Smooth muscle cell (in vitro differentiated cells): ENCODE measurements at regions not wholly inside any gene's neighbourhood (a gene's known extent, or its start where the extent isn't known, plus 50 kb on each side); places are given as distances from the start of the nearest gene placed in this dataset.

Experiments
- DNase-seq: peaks from one replicate; lab custom pipeline; 2025; ENCODE audit not compliant: unreplicated experiment; lab: John Stamatoyannopoulos, UW
- H2AFZ ChIP-seq: fragments of 200-600 bp; sonication (generic); 2 replicates; pipeline ENCODE4 v1.6.0; 2016; ENCODE audit warnings: antibody characterized with exemption, low read depth, mild to moderate bottlenecking
- H3F3A ChIP-seq: fragments of 200-600 bp; sonication (generic); 2 replicates; pipeline ENCODE4 v1.6.0; 2017; ENCODE audit warnings: antibody characterized with exemption, low read depth
- H3K27ac ChIP-seq: fragments of 200-600 bp; sonication (generic); 2 replicates; pipeline ENCODE4 v1.5.1; 2016; ENCODE audit warnings: low read depth, mild to moderate bottlenecking
- H3K27me3 ChIP-seq: fragments of 200-600 bp; sonication (generic); 2 replicates; pipeline ENCODE4 v1.6.1; 2016; ENCODE audit warnings: low read depth, mild to moderate bottlenecking
- H3K36me3 ChIP-seq: fragments of 200-600 bp; sonication (generic); 2 replicates; pipeline ENCODE4 v1.5.1; 2016; ENCODE audit warnings: low read depth
- H3K4me1 ChIP-seq: fragments of 200-600 bp; sonication (generic); 2 replicates; pipeline ENCODE4 v1.5.1; 2016; ENCODE audit warnings: low read depth
- H3K4me2 ChIP-seq: fragments of 200-600 bp; sonication (generic); 2 replicates; pipeline ENCODE4 v1.6.0; 2016; ENCODE audit warnings: mild to moderate bottlenecking
- H3K4me3 ChIP-seq: fragments of 200-600 bp; sonication (generic); 2 replicates; pipeline ENCODE4 v1.5.1; 2016; ENCODE audit warnings: mild to moderate bottlenecking
- H3K79me2 ChIP-seq: fragments of 200-600 bp; sonication (generic); 2 replicates; pipeline ENCODE4 v1.6.0; 2016; ENCODE audit warnings: low read depth, mild to moderate bottlenecking
- H3K9ac ChIP-seq: fragments of 200-600 bp; sonication (generic); 2 replicates; pipeline ENCODE4 v1.6.0; 2016; ENCODE audit warnings: low read depth
- H3K9me3 ChIP-seq: fragments of 200-600 bp; sonication (generic); replicated peaks from 2 replicates; pipeline ENCODE4 v1.5.1; 2016; ENCODE audit warnings: low read depth
- H4K20me1 ChIP-seq: fragments of 200-600 bp; sonication (generic); 2 replicates; pipeline ENCODE4 v1.6.0; 2016; ENCODE audit warnings: low read depth
- CTCF ChIP-seq: fragments of 200-600 bp; sonication (generic); IDR thresholded peaks from 2 replicates; pipeline ENCODE4 v1.5.1; 2017; ENCODE audit warnings: borderline replicate concordance, mild to moderate bottlenecking, antibody characterized with exemption; ENCODE audit not compliant: insufficient read depth, poor library complexity, severe bottlenecking
- WGBS: methylation state at CpG from one replicate; pipeline ENCODE4 v1.1.7; 2016; ENCODE audit warnings: low lambda C conversion rate; 5-methylcytosine and 5-hydroxymethylcytosine counted together

DNA sequence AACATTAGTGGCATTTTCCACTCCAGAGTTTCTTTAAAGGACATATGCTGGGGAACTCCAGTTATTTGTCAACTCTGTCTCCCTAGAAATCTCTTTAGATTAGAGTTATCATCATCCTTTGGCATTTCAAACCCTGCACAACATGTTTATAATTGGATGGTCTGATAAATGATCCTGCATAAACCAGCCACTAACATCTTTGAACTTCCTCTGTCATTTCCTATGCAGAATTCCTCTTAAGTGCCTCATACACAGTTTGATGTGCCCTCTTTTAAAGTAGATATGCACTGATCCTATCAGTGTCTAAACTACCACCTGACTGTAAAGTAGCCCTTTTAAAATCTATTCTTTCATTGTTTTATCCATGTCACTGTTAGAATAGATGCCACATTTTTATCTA lies 306.3 kb upstream of the IRAK1BP1 start:
- Histone ChIP-seq H3K4me2 (no peak overlapping the region), H3K27ac (no peak overlapping the region), H3F3A (no peaks in the 10 kb centered on the region), H3K9me3 (peaks cover 4% of the 10 kb centered on the region), H3K4me1 (no peaks in the 10 kb centered on the region), H2AFZ (no peak overlapping the region), H3K4me3 (no peak overlapping the region), H3K79me2 (no peaks in the 10 kb centered on the region), H3K36me3 (no peaks in the 10 kb centered on the region), H4K20me1 (no peaks in the 10 kb centered on the region), H3K9ac (no peak overlapping the region), H3K27me3 (no peaks in the 10 kb centered on the region)
- no peak for DNase-seq
- TF ChIP-seq CTCF: no peak

DNA sequence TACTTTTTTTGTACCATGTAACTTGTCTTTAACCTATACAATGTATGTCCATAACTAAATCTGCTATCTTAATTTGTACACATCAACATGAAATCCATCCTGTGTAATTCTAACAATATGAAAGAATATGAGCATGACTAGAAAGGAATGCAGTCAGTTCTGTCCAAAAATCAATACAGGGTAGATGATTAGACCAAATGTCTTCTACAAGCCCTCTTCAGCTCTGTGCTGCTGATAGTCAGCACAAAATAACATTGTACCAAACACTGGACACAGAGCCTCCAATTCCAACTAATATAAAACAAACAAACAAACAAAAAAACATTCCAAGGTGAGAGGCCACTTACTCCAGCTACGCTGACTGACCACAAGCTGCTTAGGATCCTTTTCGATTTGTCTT lies 301.4 kb upstream of the IRAK1BP1 start:
- Histone ChIP-seq H4K20me1 (no peaks in the 10 kb centered on the region), H3K4me1 (no peaks in the 10 kb centered on the region), H3K4me3 (no peak overlapping the region), H3K9me3 (no peaks in the 10 kb centered on the region), H3F3A (no peaks in the 10 kb centered on the region), H3K27ac (no peak overlapping the region), H3K27me3 (no peaks in the 10 kb centered on the region), H3K9ac (no peak overlapping the region), H3K4me2 (no peak overlapping the region), H2AFZ (no peak overlapping the region), H3K79me2 (no peaks in the 10 kb centered on the region), H3K36me3 (no peaks in the 10 kb centered on the region)
- 95% methylated on average over 2 of the region's 2 CpGs for WGBS
- no peak for TF ChIP-seq CTCF
- no peak for DNase-seq

DNA sequence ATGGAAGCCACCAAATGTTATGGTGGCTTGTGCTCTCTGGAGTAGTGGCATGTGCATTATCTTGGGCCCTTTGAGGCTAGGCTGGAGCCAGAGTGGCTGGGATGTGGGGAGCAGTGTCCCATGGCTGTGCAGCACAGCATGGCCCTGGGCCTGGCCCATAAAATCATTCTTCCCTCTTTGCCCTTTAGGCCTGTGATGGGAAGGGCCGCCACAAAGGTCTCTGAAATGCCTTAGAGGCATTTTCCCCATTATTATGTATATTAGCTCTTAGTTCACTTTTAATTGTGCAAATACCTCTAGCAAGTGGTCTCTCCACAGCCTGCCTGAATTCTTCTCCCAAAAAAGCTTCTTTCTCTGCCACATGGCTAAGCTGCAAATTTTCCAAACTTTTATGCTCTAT lies 297.3 kb upstream of the IRAK1BP1 start:
- Histone ChIP-seq H3K4me1 (no peaks in the 10 kb centered on the region), H3K9ac (no peak overlapping the region), H3F3A (no peaks in the 10 kb centered on the region), H3K27ac (no peak overlapping the region), H3K36me3 (no peaks in the 10 kb centered on the region), H3K4me3 (no peak overlapping the region), H3K27me3 (no peaks in the 10 kb centered on the region), H3K9me3 (no peaks in the 10 kb centered on the region), H4K20me1 (no peaks in the 10 kb centered on the region), H3K4me2 (no peak overlapping the region), H3K79me2 (no peaks in the 10 kb centered on the region), H2AFZ (no peak overlapping the region)
- DNase-seq: no peak
- WGBS: 93% methylated on average over 1 of the region's 1 CpG
- TF ChIP-seq CTCF: no peak

DNA sequence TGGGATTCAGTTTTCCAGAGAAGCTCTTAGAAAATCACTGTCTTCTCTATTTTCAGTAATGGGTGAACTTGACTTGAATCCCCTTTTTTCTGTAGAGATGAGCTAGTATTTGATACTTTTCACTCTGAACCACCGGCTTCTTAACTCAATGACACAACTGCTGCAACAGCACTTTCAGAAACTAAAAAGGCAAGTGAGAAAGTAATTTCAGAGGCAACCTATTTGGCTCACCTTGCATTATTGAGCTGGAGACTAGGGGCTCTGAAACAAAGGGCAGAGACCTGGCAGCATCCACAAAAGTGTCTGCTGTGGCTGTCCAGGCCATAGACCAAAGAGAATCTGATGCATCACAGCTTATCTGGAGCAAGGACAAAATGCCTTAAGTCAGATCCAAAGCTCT lies 289.8 kb upstream of the IRAK1BP1 start:
- no peaks in the 10 kb centered on the region for H3F3A ChIP-seq
- no peaks in the 10 kb centered on the region for H3K4me1 ChIP-seq
- H3K9me3 ChIP-seq: no peaks in the 10 kb centered on the region
- no peak overlapping the region for H2AFZ ChIP-seq
- WGBS: 94% methylated on average over 1 of the region's 1 CpG
- DNase-seq: no peak
- no peak overlapping the region for H3K4me2 ChIP-seq
- no peak overlapping the region for H3K27ac ChIP-seq
- no peaks in the 10 kb centered on the region for H3K27me3 ChIP-seq
- no peak overlapping the region for H3K4me3 ChIP-seq
- H4K20me1 ChIP-seq: no peaks in the 10 kb centered on the region
- no peaks in the 10 kb centered on the region for H3K79me2 ChIP-seq
- no peak overlapping the region for H3K9ac ChIP-seq
- no peak for TF ChIP-seq CTCF
- no peaks in the 10 kb centered on the region for H3K36me3 ChIP-seq
